ENCODE measurements at regions not wholly inside any gene's neighbourhood (a gene's known extent, or its start where the extent isn't known, plus 50 kb on each side); places are given as distances from the start of the nearest gene placed in this dataset.
"Not testable (repeated sequence)": the region's sequence is repeated elsewhere in the genome, so short reads cannot be mapped to it uniquely, and the experiment has no call there.

DNA sequence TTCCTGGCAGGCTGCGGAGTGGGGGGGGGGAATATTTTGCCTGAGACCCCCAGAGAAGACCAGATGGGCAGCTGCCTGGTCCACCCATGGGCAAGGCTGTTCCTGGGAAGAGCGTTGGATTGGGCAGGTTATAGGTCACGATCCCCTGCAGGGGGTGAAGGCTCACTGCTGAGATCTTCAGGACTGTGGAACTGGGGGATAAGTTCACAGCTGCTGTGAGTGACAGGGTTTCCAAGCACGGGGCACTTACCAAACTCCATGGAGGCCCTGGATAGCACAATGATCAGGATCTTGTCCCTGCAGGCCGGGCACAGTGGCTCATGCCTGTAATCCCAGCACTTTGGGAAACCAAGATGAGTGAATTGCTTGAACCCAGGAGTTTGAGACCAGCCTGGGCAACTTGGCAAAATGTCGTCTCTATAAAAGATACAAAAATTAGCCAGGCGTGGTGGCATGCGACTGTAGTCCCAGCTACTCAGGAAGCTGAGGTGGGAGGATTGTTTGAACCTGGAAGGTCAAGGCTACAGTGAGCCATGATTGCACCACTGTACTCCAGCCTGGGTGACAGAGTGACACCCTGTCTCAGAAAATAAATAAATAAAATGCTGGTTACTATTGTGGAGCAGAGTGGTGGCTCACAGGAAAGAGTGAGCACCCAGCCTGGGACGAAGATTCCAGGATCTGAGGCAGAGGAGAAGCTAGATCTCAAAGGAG, 68.0 kb upstream of the HELT start:
- DNase-seq = no peak

DNA sequence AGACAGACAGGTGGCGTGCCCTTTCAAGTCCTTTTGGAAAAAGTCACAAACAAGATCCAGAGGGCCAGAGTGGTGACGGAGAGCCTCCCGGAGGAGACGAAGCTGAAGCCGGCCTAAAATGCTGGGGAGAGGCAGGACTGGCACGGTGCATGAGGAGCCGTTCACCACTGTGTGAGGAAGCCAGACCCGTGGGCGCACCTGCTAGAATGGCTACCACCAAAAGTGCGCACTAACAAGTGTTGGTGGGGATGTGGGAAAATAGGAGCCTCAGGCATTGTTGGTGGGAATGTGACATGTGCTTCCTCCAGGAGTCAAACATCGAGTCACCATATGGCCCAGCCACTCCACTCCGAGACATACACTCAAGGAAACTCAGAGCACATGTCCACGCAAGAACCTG, 67.4 kb upstream of the HELT start:
- DNase-seq = no peak

- no peak for DNase-seq
Measured at GRCh38 chr4:184951668-184952160, 66.6 kb upstream of the HELT start.

DNA sequence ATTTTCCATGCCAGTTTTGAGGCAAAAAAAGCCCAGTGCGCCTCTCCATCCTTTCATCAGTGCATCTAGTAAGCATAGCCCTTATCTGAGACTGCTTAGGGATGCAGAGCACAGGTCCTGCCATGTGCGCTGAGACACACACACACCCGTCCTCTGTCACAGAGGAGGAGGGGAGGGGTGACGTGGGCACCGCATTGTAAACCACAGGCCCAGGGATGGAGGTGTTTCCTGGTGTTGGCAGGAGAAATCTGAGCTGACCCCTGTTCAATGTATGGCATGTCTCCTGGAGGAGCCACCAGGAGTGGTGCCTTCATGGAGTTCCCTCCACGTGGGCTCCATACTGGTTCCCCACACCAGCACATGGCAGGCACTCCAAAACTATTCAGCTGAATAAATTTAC, 65.8 kb upstream of the HELT start:
- no peak for DNase-seq

GRCh38 chr4:184953421-184953945, 64.8 kb upstream of the HELT start:
- no peak for DNase-seq

DNA sequence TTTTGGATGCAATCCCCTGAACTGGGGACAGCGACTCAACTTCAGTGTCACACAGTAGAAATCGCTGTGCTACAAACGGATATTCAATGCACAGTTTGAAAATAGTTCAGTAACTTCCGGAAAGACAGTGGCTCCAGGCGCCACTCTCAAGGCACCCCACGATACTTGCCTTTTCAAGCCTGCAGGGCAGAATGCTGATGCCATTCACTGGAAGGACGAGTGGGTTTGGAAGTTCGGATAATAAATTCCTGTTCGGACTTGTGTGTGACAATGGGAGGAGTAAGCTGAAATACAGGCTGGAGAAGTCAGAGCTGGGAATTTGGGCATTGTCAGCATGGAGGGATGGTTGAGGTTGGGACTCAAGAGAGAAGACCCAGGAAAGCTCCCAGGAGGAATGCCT, 64.3 kb upstream of the HELT start:
- no peak for DNase-seq

- DNase-seq = no peak
Measured at GRCh38 chr4:184954482-184954881, 63.8 kb upstream of the HELT start.

DNA sequence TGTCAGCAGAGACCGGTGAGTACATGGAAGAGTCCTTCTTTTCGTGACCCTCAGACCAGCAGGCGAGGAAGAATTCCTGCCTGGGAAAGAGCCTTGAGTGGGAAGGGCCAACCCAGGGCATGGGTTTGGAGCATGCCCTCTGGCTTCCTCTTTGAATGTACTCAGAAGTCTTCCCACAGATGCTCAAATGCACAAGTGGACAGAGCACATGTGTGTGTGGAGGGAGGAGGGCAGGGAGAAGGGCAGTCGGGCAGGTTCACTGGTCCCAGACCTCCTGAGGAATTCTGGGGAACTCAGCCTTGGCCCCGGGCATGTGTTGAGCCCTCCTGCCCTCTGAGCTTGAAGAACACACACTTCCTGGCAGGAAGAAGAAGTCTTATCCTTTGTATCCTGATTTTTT, 63.2 kb upstream of the HELT start:
- DNase-seq = no peak

GRCh38 chr4:184955636-184956035, 62.7 kb upstream of the HELT start:
- DNase-seq = no peak

DNA sequence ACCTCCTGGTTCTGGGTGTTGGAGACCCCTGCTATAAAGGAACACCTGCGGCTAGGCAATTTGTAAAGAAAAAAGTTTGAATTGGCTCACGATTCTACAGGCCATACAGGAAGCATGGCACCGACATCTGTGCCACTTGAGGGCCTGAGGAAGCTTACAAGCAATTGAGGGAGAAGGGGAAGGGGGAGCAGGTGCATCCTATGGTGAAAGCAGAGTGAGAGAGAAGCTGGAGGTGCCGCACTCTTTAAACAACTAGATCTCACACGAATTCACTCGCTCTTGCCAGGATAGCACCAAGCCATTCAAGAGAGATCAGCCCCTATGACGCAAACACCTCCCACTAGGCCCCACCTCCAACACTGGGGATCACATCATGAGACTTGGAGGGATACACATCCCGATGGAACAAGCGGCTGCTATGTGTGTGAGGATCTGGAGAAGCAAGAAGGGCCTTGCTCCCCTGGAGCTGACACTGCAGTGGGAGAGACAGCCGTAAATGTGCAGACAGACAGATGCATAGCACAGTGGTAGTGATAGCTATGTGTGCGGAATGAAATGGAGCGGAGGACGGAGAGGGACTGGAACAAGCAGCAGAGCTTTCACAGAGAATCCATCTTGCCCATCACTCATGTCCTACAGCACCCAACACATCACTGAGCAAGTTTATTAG, 60.7 kb upstream of the HELT start:
- DNase-seq = no peak

GRCh38 chr4:184958127-184958922, 60.0 kb upstream of the HELT start:
- DNase-seq = peak; percentile 66

- DNase-seq = no peak
Measured at GRCh38 chr4:184958923-184959210, 59.4 kb upstream of the HELT start.

DNA sequence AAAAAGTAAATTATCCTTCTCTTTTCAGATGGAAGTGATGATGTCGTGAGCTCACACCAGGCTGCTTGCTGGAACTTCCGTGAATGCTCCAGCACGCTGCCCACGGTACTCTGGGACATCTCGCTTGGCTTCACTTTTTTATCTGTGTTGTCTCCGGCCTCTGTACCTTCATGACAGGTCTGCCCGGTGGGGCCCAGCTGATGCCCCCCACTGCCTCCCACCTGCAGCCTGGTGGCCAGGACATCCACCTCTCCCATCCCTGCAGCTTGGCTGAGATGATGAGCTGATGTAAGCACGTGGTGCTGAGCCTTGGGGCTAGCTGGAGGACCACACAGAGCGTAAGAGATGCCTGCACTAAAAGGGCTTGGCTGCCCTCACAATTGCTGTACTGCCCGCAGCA, 59.0 kb upstream of the HELT start:
- DNase-seq = no peak

- no peak for DNase-seq
Measured at GRCh38 chr4:184959786-184960185, 58.5 kb upstream of the HELT start.

DNA sequence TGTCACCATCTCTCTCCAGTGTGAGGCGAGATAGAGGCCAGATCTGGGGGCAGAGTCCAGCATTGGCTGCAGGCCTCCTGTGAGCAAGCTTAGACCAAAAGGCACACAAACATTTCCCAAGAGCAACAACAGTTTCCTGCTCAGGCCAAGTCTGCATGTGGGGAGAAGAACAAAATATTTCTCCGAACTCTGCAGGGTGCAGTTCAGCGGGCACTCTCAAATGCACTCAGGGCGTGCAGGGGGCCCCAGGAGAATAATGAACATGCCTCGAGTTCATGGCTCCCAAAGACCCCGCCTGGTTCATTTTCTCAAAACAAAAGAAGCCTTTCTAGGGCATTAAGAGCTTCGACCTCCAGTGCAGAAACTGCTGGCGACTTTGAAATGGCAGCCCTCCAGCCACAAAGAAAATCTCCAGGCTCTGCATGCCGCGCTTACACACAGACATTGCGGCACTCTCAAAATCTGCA, 57.8 kb upstream of the HELT start:
- DNase-seq = no peak

GRCh38 chr4:184961660-184962059, 56.6 kb upstream of the HELT start:
- no peak for DNase-seq

- DNase-seq = no peak
Measured at GRCh38 chr4:184962125-184962638, 56.1 kb upstream of the HELT start.

DNA sequence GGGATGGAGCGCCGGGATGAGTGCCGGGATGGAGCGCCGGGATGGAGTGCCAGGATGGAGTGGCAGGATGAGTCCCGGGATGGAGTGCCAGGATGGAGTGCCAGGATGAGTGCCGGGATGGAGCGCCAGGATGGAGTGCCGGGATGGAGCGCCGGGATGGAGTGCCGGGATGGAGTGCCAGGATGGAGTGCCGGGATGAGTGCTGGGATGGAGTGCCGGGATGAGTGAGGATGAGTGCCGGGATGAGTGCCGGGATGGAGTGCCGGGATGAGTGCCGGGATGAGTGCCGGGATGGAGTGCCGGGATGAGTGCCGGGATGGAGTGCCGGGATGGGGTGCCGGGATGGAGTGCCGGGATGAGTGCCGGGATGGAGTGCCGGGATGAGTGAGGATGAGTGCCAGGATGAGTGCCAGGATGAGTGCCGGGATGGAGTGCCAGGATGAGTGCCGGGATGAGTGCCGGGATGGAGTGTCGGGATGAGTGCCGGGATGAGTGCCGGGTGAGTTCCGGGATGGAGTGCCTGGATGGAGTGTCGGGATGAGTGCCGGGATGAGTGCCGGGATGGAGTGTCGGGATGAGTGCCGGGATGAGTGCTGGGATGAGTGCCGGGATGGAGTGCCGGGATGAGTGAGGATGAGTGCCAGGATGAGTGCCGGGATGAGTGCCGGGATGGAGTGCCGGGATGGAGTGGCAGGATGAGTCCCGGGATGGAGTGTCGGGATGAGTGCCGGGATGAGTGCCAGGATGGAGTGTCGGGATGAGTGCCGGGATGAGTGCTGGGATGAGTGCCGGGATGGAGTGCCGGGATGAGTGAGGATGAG, 52.9 kb upstream of the HELT start:
- DNase-seq = not testable (repeated sequence)

GRCh38 chr4:184966051-184966691, 52.1 kb upstream of the HELT start:
- not testable (repeated sequence) for DNase-seq

DNA sequence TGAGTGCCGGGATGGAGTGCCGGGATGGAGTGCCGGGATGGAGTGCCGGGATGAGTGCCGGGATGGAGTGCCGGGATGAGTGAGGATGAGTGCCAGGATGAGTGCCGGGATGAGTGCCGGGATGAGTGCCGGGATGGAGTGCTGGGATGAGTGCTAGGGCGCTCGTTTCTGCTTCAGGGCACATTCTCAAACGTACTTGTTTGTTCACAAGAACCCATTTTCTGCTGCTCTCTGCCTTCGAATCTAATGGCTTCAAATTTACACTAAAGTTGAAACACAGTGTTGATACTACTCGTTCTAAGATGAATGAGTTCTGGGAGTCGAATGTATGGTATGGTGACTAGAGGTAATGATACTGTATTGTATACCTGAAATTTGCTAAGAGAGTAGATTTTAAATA, 50.6 kb upstream of the HELT start:
- DNase-seq = not testable (repeated sequence)

DNA sequence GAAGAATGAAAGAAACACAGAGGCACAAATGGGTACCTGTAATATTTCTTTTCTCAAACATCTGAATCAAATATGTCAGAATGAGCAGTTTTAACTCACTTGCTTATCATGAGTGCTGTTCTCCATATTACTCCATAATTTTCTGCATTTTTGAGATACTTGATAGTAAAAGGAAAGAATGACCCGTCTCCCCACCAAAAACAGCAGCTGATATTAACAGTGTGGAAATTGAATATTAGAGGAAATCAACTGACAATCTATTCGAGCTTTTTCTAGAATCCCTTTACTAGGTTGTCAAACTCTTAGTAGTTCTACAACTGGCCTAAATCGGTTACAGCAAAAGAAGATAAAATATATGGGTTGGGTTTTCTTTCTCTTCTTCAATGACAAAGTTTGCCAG, 49.9 kb upstream of the HELT start:
- DNase-seq = no peak

All from NCI-H1417 treated with DMSO at 0.1 percent for 48 hours (cell line).